Anterior cingulate cortex (tissue), 58 donors: ENCODE measurements at regions not wholly inside any gene's neighbourhood (a gene's known extent, or its start where the extent isn't known, plus 50 kb on each side); places are given as distances from the start of the nearest gene placed in this dataset.
A peak's percentile ranks its signal among the peaks of the same experiment; 100 is the strongest.
"Not testable (repeated sequence)": the region's sequence is repeated elsewhere in the genome, so short reads cannot be mapped to it uniquely, and the experiment has no call there.

Experiments used
- DNase-seq, 58 donors: peaks; one replicate each; lab custom pipeline; 2025; lab: John Stamatoyannopoulos, UW

GRCh38 chr4:180360113-180360512 lies 1883.1 kb upstream of the TENM3 start:
- DNase-seq = not testable (repeated sequence)

- DNase-seq = no peak
Observed at GRCh38 chr4:180363815-180364214, 1879.4 kb upstream of the TENM3 start.

GRCh38 chr4:180372691-180373090 lies 1870.5 kb upstream of the TENM3 start:
- DNase-seq = no peak

- DNase-seq = no peak
Observed at GRCh38 chr4:180377741-180378140, 1865.5 kb upstream of the TENM3 start.

- no peak for DNase-seq
Observed at GRCh38 chr4:180380733-180381132, 1862.5 kb upstream of the TENM3 start.

- no peak for DNase-seq
Observed at GRCh38 chr4:180391613-180392012, 1851.6 kb upstream of the TENM3 start.

GRCh38 chr4:180394312-180394711 lies 1848.9 kb upstream of the TENM3 start:
- DNase-seq = no peak

- no peak for DNase-seq
Observed at GRCh38 chr4:180394730-180395129, 1848.5 kb upstream of the TENM3 start.

GRCh38 chr4:180398564-180398963 lies 1844.6 kb upstream of the TENM3 start:
- DNase-seq = no peak

GRCh38 chr4:180407275-180407885 lies 1835.8 kb upstream of the TENM3 start:
- no peak for DNase-seq

- no peak for DNase-seq
Observed at GRCh38 chr4:180418819-180419531, 1824.2 kb upstream of the TENM3 start.

GRCh38 chr4:180422989-180423711 lies 1820.1 kb upstream of the TENM3 start:
- no peak for DNase-seq

- no peak for DNase-seq
Observed at GRCh38 chr4:180423712-180424057, 1819.5 kb upstream of the TENM3 start.

GRCh38 chr4:180426938-180427337 lies 1816.3 kb upstream of the TENM3 start:
- DNase-seq = no peak

- no peak for DNase-seq
Observed at GRCh38 chr4:180430283-180430682, 1812.9 kb upstream of the TENM3 start.

- DNase-seq = no peak
Observed at GRCh38 chr4:180434131-180434895, 1808.9 kb upstream of the TENM3 start.

GRCh38 chr4:180436361-180436760 lies 1806.8 kb upstream of the TENM3 start:
- DNase-seq = no peak

GRCh38 chr4:180437601-180438000 lies 1805.6 kb upstream of the TENM3 start:
- DNase-seq = no peak

GRCh38 chr4:180448306-180448705 lies 1794.9 kb upstream of the TENM3 start:
- no peak for DNase-seq

GRCh38 chr4:180449395-180449956 lies 1793.7 kb upstream of the TENM3 start:
- DNase-seq = peak in 10 of 58 donors; percentile 1 to 15 (median 4)

- no peak for DNase-seq
Observed at GRCh38 chr4:180455226-180455625, 1788.0 kb upstream of the TENM3 start.
